Endodermal cell (in vitro differentiated cells): ENCODE measurements at regions not wholly inside any gene's neighbourhood (a gene's known extent, or its start where the extent isn't known, plus 50 kb on each side); places are given as distances from the start of the nearest gene placed in this dataset.

Experiments
- DNase-seq: peaks from one replicate; pipeline ENCODE4 v3.0.0-alpha.2; 2017
- H3K27ac ChIP-seq: 2 replicates; pipeline ENCODE4 v1.5.1; 2013; ENCODE audit warnings: mild to moderate bottlenecking, low read depth, low read length, moderate library complexity
- H3K27me3 ChIP-seq: 2 replicates; pipeline ENCODE4 v1.6.1; 2013; ENCODE audit warnings: mild to moderate bottlenecking, low read length, moderate library complexity; ENCODE audit not compliant: insufficient read depth, control insufficient read depth, poor library complexity, severe bottlenecking
- H3K36me3 ChIP-seq: 2 replicates; pipeline ENCODE4 v1.7.0; 2013; ENCODE audit warnings: mild to moderate bottlenecking, low read length, moderate library complexity; ENCODE audit not compliant: control insufficient read depth, insufficient read depth
- H3K4me1 ChIP-seq: one replicate; pipeline ENCODE4 v1.7.0; 2013; ENCODE audit warnings: low read length; ENCODE audit not compliant: control insufficient read depth, insufficient read depth
- H3K4me3 ChIP-seq: 2 replicates; pipeline ENCODE4 v1.5.1; 2013; ENCODE audit warnings: mild to moderate bottlenecking, low read length, moderate library complexity
- H3K9ac ChIP-seq: 2 replicates; pipeline ENCODE4 v1.6.1; 2013; ENCODE audit warnings: mild to moderate bottlenecking, low read length, moderate library complexity; ENCODE audit not compliant: poor library complexity, severe bottlenecking; ENCODE audit errors: extremely low read depth
- H3K9me3 ChIP-seq: 2 replicates; pipeline ENCODE4 v1.6.1; 2013; ENCODE audit warnings: mild to moderate bottlenecking, low read length, moderate library complexity; ENCODE audit not compliant: control insufficient read depth
- H3K27ac Mint-ChIP-seq: 2 replicates; pipeline ENCODE4 v1.8.0; 2020; ENCODE audit warnings: mixed read lengths
- H3K27me3 Mint-ChIP-seq: 2 replicates; pipeline ENCODE4 v1.8.0; 2021; ENCODE audit warnings: mild to moderate bottlenecking, mixed read lengths; ENCODE audit not compliant: insufficient read depth
- H3K36me3 Mint-ChIP-seq: 2 replicates; pipeline ENCODE4 v1.8.0; 2020; ENCODE audit warnings: low read depth, mixed read lengths
- H3K4me1 Mint-ChIP-seq: 2 replicates; pipeline ENCODE4 v1.8.0; 2020; ENCODE audit warnings: mixed read lengths
- H3K4me3 Mint-ChIP-seq: 2 replicates; pipeline ENCODE4 v1.8.0; 2020; ENCODE audit warnings: mild to moderate bottlenecking, moderate library complexity, mixed read lengths
- H3K9me3 Mint-ChIP-seq: 2 replicates; pipeline ENCODE4 v1.8.0; 2020; ENCODE audit warnings: mild to moderate bottlenecking, mixed read lengths
- WGBS, 2 experiments: methylation state at CpG; one replicate each; pipeline versions ENCODE4 v1.1.5 to v1.1.7; 2013; ENCODE audit warnings: missing lambda C conversion rate in 2 of 2, mixed read lengths in 1 of 2; ENCODE audit not compliant: insufficient coverage in 1 of 2, insufficient read length in 1 of 2; 5-methylcytosine and 5-hydroxymethylcytosine counted together
- TF ChIP-seq, protein P1 (sequence below): fragments of 200-600 bp; sonication (generic); conservative IDR thresholded peaks from 2 replicates; pipeline ENCODE4 v1.5.0; 2021; ENCODE audit warnings: antibody characterized with exemption, mild to moderate bottlenecking

DNA sequence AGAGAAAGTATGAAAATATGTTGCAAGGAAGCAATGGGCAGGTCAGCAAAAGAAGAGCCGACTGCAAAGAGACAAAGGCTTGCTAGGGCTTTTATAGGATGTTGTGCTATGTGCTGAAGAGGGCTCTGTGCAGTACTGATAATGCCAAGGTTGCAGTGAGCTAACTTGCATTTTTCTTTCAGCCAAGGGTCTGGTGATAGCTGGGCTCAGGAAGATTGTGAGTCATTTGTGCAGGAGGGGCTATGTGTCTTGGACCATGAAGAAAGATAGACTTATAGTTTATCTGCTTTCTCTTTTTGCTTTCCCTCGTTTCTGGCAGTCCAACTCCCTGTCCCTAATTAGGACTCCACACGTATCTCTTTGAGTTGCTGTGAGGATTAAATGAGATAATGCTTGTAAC is 64.5 kb upstream of the LRIG1 start:
- DNase-seq = no peak
- TF ChIP-seq, protein P1, sequence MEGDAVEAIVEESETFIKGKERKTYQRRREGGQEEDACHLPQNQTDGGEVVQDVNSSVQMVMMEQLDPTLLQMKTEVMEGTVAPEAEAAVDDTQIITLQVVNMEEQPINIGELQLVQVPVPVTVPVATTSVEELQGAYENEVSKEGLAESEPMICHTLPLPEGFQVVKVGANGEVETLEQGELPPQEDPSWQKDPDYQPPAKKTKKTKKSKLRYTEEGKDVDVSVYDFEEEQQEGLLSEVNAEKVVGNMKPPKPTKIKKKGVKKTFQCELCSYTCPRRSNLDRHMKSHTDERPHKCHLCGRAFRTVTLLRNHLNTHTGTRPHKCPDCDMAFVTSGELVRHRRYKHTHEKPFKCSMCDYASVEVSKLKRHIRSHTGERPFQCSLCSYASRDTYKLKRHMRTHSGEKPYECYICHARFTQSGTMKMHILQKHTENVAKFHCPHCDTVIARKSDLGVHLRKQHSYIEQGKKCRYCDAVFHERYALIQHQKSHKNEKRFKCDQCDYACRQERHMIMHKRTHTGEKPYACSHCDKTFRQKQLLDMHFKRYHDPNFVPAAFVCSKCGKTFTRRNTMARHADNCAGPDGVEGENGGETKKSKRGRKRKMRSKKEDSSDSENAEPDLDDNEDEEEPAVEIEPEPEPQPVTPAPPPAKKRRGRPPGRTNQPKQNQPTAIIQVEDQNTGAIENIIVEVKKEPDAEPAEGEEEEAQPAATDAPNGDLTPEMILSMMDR = no peak
- H3K4me1 ChIP-seq = no peaks in the 10 kb centered on the region
- no peaks in the 10 kb centered on the region for H3K27me3 ChIP-seq
- H3K4me3 ChIP-seq = no peak overlapping the region
- WGBS, 2 experiments = 95 to 100% methylated on average over 1 to 3 of the region's 3 CpGs
- peaks cover 14% of the 10 kb centered on the region for H3K9me3 Mint-ChIP-seq
- H3K4me1 Mint-ChIP-seq = no peaks in the 10 kb centered on the region
- no peak overlapping the region for H3K9ac ChIP-seq
- no peaks in the 10 kb centered on the region for H3K36me3 ChIP-seq
- no peak overlapping the region for H3K27ac Mint-ChIP-seq
- no peak overlapping the region for H3K4me3 Mint-ChIP-seq
- peaks cover 11% of the 10 kb centered on the region for H3K27me3 Mint-ChIP-seq
- H3K36me3 Mint-ChIP-seq = no peaks in the 10 kb centered on the region
- H3K27ac ChIP-seq = no peak overlapping the region
- peaks cover 19% of the 10 kb centered on the region for H3K9me3 ChIP-seq

DNA sequence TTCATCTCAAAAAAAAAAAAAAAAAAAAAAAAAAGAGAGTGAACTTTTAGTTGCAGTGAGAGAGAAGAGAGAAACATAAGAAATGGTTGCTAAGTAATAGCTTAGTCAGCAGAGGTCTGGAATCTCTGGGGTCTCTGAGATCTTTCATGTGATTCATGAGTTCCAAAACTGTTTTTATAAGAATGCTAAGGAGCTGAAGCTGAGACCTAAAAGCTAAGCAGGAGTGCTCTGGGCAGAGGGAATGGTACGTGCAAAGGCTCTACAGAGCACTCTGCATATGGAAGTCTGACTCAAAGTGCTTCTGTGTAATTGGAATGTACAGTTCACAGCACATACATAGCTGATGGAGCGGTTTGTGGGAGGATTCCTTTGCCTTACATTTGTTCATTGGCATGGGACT is 66.3 kb upstream of the LRIG1 start:
- Histone ChIP-seq H3K27ac (no peak overlapping the region), H3K4me3 (no peak overlapping the region), H3K27me3 (no peaks in the 10 kb centered on the region), H3K9ac (no peak overlapping the region), H3K4me1 (peaks cover 3% of the 10 kb centered on the region), H3K36me3 (no peaks in the 10 kb centered on the region), H3K9me3 (peaks cover 10% of the 10 kb centered on the region)
- Mint-ChIP-seq H3K36me3 (no peaks in the 10 kb centered on the region), H3K4me1 (peaks cover 6% of the 10 kb centered on the region), H3K27me3 (peaks cover 22% of the 10 kb centered on the region), H3K9me3 (peaks cover 5% of the 10 kb centered on the region), H3K4me3 (no peak overlapping the region), H3K27ac (no peak overlapping the region)
- TF ChIP-seq, protein P1 = no peak
- no peak for DNase-seq
- 92 to 97% methylated on average over 2 of the region's 2 CpGs for WGBS, 2 experiments

- WGBS, 2 experiments = 55 to 61% methylated on average over 5 of the region's 5 CpGs
- Mint-ChIP-seq H3K9me3 (no peaks in the 10 kb centered on the region), H3K27ac (no peak overlapping the region), H3K4me1 (peaks cover 20% of the 10 kb centered on the region), H3K4me3 (peak overlapping the region; percentile 9), H3K36me3 (no peaks in the 10 kb centered on the region), H3K27me3 (peaks cover 34% of the 10 kb centered on the region)
- H3K4me1 ChIP-seq = peaks cover 10% of the 10 kb centered on the region
- no peaks in the 10 kb centered on the region for H3K36me3 ChIP-seq
- peak overlapping the region; percentile 28 for H3K4me3 ChIP-seq
- H3K27me3 ChIP-seq = no peaks in the 10 kb centered on the region
- no peak overlapping the region for H3K9ac ChIP-seq
- DNase-seq = no peak
- TF ChIP-seq, protein P1 = no peak
- H3K27ac ChIP-seq = no peak overlapping the region
- H3K9me3 ChIP-seq = no peaks in the 10 kb centered on the region
These were observed 71.4 kb upstream of the LRIG1 start for GRCh38 chr3:66572090-66572675.
